T follicular helper cell (primary cell): ENCODE measurements at regions not wholly inside any gene's neighbourhood (a gene's known extent, or its start where the extent isn't known, plus 50 kb on each side); places are given as distances from the start of the nearest gene placed in this dataset.
"Not testable (repeated sequence)": the region's sequence is repeated elsewhere in the genome, so short reads cannot be mapped to it uniquely, and the experiment has no call there.

Experiments used
- DNase-seq: peaks from one replicate; pipeline ENCODE4 v3.0.0-alpha.2; 2020; ENCODE audit warnings: low read depth

- DNase-seq: no peak
These were observed 86.5 kb upstream of the B3GAT1 start for GRCh38 chr11:134498326-134499139.

GRCh38 chr11:134497586-134497985 is 85.5 kb upstream of the B3GAT1 start:
- no peak for DNase-seq

DNA sequence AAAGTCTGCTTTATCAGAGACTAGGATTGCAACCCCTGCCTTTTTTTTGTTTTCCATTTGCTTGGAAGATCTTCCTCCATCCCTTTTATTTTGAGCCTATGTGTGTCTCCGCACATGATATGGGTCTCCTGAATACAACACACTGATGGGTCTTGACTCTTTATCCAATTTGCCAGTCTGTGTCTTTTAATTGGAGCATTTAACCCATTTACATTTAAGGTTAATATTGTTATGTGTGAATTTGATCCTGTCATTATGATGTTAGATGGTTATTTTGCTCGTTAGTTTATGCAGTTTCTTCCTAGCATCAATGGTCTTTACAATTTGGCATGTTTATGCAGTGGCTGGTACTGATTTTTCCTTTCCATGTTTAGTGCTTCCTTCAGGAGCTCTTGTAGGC is 84.0 kb upstream of the B3GAT1 start:
- not testable (repeated sequence) for DNase-seq

DNA sequence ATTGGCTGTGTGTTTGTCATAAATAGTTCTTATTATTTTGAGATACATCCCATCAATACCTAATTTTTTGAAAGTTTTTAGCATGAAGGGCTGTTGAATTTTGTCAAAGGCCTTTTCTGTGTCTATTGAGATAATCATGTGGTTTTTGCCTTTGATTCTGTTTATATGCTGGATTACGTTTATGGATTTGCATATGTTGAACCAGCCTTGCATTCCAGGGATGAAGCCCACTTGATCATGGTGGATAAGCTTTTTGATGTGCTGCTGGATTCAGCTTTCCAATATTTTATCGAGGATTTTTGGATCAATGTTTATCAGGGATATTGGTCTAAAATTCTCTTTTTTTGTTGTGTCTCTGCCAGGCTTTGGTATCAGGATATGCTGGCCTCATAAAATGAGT is 82.4 kb upstream of the B3GAT1 start:
- not testable (repeated sequence) for DNase-seq

- DNase-seq: not testable (repeated sequence)
These were observed 80.4 kb upstream of the B3GAT1 start for GRCh38 chr11:134492411-134492810.

GRCh38 chr11:134489728-134490127 is 77.7 kb upstream of the B3GAT1 start:
- no peak for DNase-seq

DNA sequence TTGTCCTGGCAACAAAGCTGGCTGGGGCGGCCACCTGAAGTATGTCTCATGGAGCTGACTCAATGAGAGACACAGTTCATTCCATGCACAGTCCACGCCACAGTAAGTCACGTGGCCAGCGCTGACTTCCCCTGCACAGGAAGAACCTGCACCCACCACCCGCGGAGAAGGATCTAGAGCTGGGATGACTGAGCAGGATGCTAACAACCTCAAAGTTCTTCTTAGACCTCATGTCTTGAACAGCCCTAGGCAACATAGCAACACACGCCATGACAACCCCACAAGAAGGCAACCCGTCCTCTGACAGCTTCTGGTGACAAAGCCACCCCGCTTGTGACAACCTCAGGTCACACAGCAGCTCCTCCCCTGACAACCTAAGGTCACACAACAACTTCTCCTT is 76.9 kb upstream of the B3GAT1 start:
- DNase-seq: no peak

- no peak for DNase-seq
These were observed 76.5 kb upstream of the B3GAT1 start for GRCh38 chr11:134488512-134488911.

DNA sequence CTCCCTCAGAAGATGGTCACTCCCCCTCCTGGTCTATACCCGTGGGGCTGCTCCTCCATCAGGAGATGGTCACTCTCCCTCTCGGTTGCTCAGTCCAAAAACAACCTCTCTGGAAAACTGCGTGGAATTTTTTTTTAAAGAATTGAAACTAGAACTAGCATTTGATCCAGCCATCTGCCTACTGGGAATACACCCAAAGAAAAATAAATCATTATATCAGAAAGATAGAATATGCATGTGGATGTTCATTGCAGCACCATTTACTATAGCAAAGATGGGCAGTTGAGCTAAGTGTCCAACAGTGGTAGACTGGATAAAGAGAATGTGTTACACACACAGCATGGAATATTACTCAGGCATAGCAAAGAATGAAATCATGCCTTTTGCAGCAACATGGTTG is 75.7 kb upstream of the B3GAT1 start:
- no peak for DNase-seq

DNA sequence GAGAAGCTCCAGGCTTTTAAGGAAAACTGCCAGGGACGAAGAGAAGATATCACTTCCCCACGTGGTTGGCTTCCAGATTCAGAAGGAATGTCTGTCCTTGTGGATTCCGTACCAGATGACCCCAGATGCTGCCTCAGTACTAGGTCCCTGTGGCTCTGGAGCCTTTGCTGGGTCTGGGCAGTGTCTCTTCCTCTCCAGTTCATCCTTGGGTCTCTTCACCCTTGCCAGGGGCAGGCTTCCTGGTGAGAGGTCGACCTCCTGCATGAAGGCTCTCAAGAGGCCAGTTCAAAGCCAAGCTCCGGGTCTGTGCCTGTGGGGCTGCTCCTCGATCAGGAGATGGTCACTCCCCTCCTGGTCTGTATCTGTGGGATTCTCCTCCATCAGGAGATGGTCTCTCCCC is 74.7 kb upstream of the B3GAT1 start:
- no peak for DNase-seq

- DNase-seq: no peak
These were observed 74.1 kb upstream of the B3GAT1 start for GRCh38 chr11:134486106-134486505.

GRCh38 chr11:134485316-134485715 is 73.3 kb upstream of the B3GAT1 start:
- no peak for DNase-seq

DNA sequence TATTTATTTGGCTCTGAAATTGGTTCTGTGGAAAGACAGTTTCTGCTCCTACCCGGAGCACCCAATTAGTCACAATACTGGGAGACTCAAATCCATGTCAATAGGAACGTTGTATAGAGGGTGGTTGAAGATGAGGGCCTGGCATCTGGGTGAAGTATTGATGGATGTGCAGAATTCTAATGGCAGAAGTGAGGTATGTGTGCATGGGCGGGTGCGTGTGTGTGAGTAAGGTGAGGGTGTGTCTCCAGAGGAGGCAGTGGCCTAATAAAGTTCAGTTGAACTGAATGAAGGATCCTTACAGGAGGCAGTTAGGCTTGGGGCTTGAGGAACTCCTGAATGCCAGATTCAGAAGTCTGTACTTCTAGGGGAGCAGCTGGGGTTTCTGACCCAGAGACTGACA is 71.8 kb upstream of the B3GAT1 start:
- DNase-seq: no peak

GRCh38 chr11:134483291-134483690 is 71.2 kb upstream of the B3GAT1 start:
- DNase-seq: no peak

DNA sequence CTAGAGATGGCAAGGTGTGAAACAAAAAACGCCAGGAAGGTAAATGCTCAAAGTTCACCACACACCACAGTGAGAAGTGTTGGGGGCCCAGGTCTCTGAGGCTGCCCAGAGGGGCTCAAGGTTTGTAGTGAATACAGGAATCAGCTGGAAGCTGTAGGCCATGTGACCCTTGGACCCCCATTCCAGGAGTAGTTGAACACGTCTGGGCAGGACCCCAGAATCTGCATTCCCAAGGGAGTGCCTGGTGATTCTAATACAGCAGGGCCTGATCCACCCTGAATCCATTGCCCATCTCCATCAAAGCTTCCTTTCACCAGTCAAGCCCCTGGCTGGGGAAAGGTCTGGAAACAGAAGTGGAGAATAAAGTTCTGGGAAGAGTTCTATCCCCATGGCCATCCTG is 70.8 kb upstream of the B3GAT1 start:
- no peak for DNase-seq

- DNase-seq: no peak
These were observed 70.0 kb upstream of the B3GAT1 start for GRCh38 chr11:134481933-134482527.

GRCh38 chr11:134481135-134481534 is 69.1 kb upstream of the B3GAT1 start:
- no peak for DNase-seq

DNA sequence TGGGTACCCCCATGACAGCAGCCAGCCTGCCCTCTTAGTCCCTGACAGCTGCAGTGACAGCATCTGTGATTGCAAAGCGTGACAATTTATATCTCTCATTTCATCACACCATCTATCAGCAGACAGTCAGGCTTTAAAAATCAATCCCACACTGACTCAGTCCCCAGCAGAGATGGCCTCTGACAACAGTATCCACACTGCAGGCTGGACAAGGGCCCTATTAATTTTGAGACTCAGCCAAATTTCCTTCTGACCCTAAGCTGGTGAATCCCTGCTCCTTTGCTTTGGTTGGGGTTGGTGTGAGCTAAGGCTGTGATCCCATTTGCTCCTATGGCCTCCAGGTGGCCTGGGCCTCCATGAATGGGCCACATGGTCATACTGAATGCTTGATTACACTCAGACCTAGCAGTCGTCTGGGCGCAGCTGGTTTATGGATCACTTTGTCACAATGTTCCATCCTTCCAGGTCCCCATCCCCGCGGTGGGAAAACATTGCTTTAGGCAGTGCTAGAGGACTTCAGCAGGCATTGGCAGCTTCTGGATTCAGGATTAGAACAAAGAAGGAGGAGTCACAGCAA is 68.2 kb upstream of the B3GAT1 start:
- DNase-seq: no peak

DNA sequence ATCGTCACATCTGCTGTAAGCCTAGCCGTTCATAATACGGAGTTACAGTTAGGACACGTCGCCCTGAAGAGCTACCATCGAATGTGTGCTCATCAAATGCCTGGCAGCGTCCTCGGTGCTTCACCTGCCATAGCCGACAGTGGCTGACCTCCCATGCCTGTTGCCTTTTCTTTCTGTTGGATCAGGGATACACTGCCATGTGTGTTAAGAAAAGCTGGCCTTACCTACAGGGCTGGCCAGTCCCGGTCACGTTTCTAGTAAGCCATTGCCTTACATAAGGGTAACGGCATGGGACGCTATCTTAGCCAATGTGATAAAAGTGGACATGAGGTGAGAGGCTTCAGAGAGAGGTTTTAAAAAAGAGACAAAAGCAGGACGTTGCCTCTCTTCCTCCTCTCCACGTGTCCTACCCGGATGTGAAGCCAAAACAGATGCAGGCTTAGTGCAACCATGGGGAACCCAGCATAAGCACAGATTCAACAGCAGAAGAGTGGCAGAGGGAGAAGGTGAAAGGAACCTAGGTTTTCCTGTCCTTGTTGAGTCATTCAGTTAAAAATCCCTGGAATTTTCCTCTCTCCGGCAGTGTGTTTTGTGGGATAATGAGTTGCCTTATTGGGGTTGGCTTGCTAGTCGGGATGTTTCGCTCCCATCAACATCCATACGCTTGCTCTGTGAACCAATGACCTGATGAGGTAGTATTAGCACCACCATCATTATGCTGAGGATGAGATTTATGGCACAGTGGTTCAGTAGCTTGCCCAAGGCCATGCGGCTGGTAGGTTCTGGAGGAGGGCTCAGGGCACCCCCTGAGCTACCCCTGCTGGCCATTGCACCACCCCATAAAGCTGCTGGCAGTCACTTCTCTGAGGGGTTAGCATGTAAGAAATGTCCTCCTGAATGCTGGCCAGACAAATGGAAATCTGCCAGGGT is 67.4 kb upstream of the B3GAT1 start:
- DNase-seq: no peak

DNA sequence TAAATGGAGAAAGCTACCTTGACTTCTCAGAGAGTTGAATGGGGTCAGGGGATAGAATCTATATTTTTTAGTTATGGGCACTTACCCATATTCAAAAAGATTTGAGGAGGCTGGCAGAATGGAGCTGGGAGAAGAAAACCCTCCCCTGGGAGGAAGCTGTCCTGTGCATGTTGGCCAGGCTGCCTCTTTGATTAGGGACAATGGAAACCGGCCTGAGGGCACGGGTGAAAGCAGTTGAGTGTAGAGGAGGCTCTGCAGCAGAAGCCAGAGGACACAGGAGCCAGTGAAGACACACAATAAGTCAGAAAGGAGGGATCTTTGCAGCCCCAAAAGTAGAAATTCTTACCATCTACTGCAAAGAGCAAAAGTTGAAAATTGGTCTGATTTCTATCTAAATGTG is 66.6 kb upstream of the B3GAT1 start:
- no peak for DNase-seq

DNA sequence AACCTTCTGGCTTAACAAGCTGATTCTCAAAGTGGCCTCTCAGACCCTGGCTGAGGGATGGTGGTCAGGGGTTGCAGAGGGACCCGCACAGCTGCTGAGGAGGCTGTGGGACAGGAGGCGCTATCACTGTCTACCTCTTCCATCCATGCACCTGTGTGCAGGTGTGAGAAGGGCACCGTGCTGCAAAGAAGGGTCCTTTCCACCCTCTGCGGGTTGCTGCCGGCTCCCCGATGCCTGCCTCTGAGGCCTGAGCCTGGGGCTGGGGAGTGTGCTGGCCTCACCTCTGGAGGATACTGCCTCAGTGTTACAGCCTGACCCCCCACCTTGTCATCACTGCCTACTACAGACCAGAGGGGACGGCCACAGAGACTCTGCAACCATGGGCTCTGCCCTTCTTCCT is 66.1 kb upstream of the B3GAT1 start:
- no peak for DNase-seq

- no peak for DNase-seq
These were observed 65.4 kb upstream of the B3GAT1 start for GRCh38 chr11:134477486-134477885.
